PC-9 (cell line): ENCODE measurements at regions not wholly inside any gene's neighbourhood (a gene's known extent, or its start where the extent isn't known, plus 50 kb on each side); places are given as distances from the start of the nearest gene placed in this dataset.

ENCODE experiments used
- EZH2 ChIP-seq: fragments of 200-600 bp; sonication (generic); IDR thresholded peaks from 2 replicates; pipeline ENCODE4 v1.8.0; 2017; ENCODE audit warnings: antibody characterized with exemption, low read depth
- TF ChIP-seq, protein P1 (sequence below): fragments of 200-600 bp; sonication (generic); conservative IDR thresholded peaks from 2 replicates; pipeline ENCODE4 v1.6.1; 2017; ENCODE audit warnings: mixed run types, antibody characterized with exemption, mild to moderate bottlenecking, moderate library complexity

DNA sequence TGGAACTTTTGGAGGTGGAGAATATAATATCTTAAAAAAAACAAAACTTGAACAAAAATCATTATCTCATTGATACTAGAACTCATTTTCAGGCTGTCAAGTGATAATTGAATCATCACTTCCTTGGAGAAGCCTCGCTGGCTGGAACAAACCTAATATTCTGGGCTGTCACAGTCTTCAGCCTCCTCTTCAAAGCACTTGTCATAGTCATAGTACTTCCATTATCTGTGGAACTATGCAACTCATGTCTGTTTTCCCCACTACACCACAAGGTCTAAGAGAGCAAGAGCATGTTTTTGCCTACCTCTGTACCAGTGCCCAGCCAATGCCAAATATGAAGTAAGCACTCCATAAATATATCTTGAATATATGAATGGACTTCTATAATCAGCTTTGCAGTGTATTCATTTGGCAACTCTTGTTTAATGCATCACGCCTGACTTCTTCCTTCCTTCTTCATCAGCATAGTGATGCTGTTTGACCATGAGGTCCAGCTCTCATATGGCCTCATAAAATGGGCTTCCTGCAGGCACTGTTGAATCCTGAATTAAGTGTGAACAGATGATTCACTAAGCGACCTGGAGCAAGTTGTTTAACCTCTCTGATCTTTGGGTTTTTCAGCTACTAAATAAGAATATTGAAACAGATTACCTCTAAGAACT, 86.6 kb upstream of the SNRK start:
- TF ChIP-seq, protein P1, sequence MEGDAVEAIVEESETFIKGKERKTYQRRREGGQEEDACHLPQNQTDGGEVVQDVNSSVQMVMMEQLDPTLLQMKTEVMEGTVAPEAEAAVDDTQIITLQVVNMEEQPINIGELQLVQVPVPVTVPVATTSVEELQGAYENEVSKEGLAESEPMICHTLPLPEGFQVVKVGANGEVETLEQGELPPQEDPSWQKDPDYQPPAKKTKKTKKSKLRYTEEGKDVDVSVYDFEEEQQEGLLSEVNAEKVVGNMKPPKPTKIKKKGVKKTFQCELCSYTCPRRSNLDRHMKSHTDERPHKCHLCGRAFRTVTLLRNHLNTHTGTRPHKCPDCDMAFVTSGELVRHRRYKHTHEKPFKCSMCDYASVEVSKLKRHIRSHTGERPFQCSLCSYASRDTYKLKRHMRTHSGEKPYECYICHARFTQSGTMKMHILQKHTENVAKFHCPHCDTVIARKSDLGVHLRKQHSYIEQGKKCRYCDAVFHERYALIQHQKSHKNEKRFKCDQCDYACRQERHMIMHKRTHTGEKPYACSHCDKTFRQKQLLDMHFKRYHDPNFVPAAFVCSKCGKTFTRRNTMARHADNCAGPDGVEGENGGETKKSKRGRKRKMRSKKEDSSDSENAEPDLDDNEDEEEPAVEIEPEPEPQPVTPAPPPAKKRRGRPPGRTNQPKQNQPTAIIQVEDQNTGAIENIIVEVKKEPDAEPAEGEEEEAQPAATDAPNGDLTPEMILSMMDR, result no peak
- no peak for TF ChIP-seq EZH2
